Ammon's horn (tissue), 1 donor: ENCODE measurements at regions not wholly inside any gene's neighbourhood (a gene's known extent, or its start where the extent isn't known, plus 50 kb on each side); places are given as distances from the start of the nearest gene placed in this dataset.
A peak's percentile ranks its signal among the peaks of the same experiment; 100 is the strongest.

Source experiments
- DNase-seq: peaks from one replicate; pipeline ENCODE4 v3.0.0-alpha.2; 2016; ENCODE audit warnings: low spot score

- no peak for DNase-seq
Observed at GRCh38 chr4:20528508-20528907, 171.8 kb upstream of the PACRGL start.

GRCh38 chr4:20529691-20530090 lies 170.6 kb upstream of the PACRGL start:
- DNase-seq: no peak

GRCh38 chr4:20532116-20532790 lies 168.0 kb upstream of the PACRGL start:
- no peak for DNase-seq

- DNase-seq: no peak
Observed at GRCh38 chr4:20532871-20533870, 167.1 kb upstream of the PACRGL start.

GRCh38 chr4:20538905-20539304 lies 161.4 kb upstream of the PACRGL start:
- no peak for DNase-seq

GRCh38 chr4:20543131-20543530 lies 157.1 kb upstream of the PACRGL start:
- no peak for DNase-seq

- DNase-seq: peak; percentile 64
Observed at GRCh38 chr4:20544645-20545044, 155.6 kb upstream of the PACRGL start.

GRCh38 chr4:20552004-20552403 lies 148.3 kb upstream of the PACRGL start:
- no peak for DNase-seq

- DNase-seq: no peak
Observed at GRCh38 chr4:20554134-20554533, 146.1 kb upstream of the PACRGL start.

- DNase-seq: no peak
Observed at GRCh38 chr4:20565075-20565721, 135.1 kb upstream of the PACRGL start.

- no peak for DNase-seq
Observed at GRCh38 chr4:20570981-20571715, 129.1 kb upstream of the PACRGL start.

GRCh38 chr4:20572976-20573375 lies 127.3 kb upstream of the PACRGL start:
- no peak for DNase-seq

GRCh38 chr4:20574986-20575385 lies 125.3 kb upstream of the PACRGL start:
- DNase-seq: no peak

GRCh38 chr4:20575486-20575885 lies 124.8 kb upstream of the PACRGL start:
- DNase-seq: peak; percentile 36

GRCh38 chr4:20576861-20577260 lies 123.4 kb upstream of the PACRGL start:
- no peak for DNase-seq

- no peak for DNase-seq
Observed at GRCh38 chr4:20577702-20578101, 122.6 kb upstream of the PACRGL start.

- DNase-seq: no peak
Observed at GRCh38 chr4:20580907-20581306, 119.4 kb upstream of the PACRGL start.

- no peak for DNase-seq
Observed at GRCh38 chr4:20589436-20589835, 110.8 kb upstream of the PACRGL start.

- DNase-seq: no peak
Observed at GRCh38 chr4:20590849-20591248, 109.4 kb upstream of the PACRGL start.

GRCh38 chr4:20591571-20591970 lies 108.7 kb upstream of the PACRGL start:
- no peak for DNase-seq

- no peak for DNase-seq
Observed at GRCh38 chr4:20592013-20592412, 108.2 kb upstream of the PACRGL start.

GRCh38 chr4:20592663-20593062 lies 107.6 kb upstream of the PACRGL start:
- DNase-seq: no peak
